Hepatocyte (in vitro differentiated cells): ENCODE measurements at regions not wholly inside any gene's neighbourhood (a gene's known extent, or its start where the extent isn't known, plus 50 kb on each side); places are given as distances from the start of the nearest gene placed in this dataset.

ENCODE experiments used
- CTCF ChIP-seq: fragments of 200-600 bp; sonication (generic); IDR thresholded peaks from 2 replicates; pipeline ENCODE4 v1.5.1; 2016; ENCODE audit warnings: antibody characterized with exemption, mild to moderate bottlenecking; ENCODE audit not compliant: poor library complexity
- EZH2 ChIP-seq: fragments of 200-600 bp; sonication (generic); IDR thresholded peaks from 2 replicates; pipeline ENCODE4 v1.6.1; 2016; ENCODE audit warnings: antibody characterized with exemption, mild to moderate bottlenecking, borderline replicate concordance

- TF ChIP-seq CTCF = no peak
- TF ChIP-seq EZH2 = no peak
Measured at GRCh38 chr17:56678249-56679114, 85.0 kb downstream of the NOG start.
